ENCODE measurements at regions not wholly inside any gene's neighbourhood (a gene's known extent, or its start where the extent isn't known, plus 50 kb on each side); places are given as distances from the start of the nearest gene placed in this dataset.
"Not testable (repeated sequence)": the region's sequence is repeated elsewhere in the genome, so short reads cannot be mapped to it uniquely, and the experiment has no call there.

DNA sequence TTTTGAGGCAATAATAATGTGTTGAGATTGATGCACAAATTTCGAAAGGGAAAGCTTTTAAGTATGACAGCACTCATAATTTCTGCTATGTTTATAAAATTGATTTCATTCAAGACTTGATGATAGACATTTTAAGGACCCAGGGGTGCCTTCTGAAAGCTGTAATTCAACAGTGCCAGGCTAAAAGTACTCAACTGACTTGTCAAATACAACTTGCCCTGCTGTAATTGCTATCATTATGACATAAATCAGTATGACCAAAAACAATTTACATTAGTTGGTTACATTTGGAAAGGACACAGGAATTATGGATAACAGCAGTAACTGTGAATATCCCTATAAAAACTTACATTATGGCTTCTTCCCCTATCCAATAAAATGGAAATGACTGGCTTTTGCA lies 178.9 kb downstream of the MMUT start:
- H3K27ac ChIP-seq, result no peak overlapping the region
- TF ChIP-seq, protein P1, sequence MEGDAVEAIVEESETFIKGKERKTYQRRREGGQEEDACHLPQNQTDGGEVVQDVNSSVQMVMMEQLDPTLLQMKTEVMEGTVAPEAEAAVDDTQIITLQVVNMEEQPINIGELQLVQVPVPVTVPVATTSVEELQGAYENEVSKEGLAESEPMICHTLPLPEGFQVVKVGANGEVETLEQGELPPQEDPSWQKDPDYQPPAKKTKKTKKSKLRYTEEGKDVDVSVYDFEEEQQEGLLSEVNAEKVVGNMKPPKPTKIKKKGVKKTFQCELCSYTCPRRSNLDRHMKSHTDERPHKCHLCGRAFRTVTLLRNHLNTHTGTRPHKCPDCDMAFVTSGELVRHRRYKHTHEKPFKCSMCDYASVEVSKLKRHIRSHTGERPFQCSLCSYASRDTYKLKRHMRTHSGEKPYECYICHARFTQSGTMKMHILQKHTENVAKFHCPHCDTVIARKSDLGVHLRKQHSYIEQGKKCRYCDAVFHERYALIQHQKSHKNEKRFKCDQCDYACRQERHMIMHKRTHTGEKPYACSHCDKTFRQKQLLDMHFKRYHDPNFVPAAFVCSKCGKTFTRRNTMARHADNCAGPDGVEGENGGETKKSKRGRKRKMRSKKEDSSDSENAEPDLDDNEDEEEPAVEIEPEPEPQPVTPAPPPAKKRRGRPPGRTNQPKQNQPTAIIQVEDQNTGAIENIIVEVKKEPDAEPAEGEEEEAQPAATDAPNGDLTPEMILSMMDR (conservative IDR thresholded peaks at IDR 0.05), result no peak
- TF ChIP-seq ZFX (IDR thresholded peaks at IDR 0.05), result no peak

DNA sequence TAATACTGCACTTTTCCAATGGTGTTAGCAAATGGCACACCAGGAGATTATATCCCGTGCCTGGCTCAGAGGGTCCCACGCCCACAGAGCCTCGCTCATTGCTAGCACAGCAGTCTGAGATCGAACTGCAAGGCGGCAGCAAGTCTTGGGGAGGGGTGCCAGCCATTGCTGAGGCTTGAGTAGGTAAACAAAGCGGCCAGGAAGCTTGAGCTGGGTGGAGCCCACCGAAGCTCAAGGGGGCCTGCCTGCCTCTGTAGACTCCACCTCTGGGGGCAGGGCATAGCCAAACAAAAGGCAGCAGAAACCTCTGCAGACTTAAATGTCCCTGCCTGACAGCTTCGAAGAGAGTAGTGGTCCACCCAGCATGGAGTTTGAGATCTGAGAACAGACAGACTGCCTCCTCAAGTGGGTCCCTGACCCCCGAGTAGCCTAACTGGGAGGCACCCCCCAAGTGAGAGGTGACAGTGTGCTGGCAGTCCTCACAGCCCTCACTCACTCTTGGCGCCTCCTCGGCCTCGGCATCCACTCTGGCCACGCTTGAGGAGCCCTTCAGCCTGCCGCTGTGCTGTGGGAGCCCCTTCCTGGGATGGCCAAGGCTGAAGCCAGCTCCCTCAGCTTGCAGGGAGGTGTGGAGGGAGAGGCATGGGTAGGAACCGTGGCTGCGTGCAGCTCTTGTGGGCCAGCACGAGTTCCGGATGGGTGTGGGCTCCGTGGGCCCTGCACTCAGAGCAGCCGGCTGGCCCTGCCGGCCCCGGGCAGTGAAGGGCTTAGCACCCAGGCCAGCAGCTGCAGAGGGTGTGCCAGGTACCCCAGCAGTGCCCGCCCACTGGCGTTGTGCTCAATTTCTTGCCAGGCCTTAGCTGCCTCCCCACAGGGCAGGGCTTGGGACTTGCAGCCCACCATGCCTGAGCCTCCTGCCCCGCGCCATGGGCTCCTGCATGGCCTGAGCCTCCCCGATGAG lies 188.0 kb downstream of the MMUT start:
- not testable (repeated sequence) for H3K27ac ChIP-seq

DNA sequence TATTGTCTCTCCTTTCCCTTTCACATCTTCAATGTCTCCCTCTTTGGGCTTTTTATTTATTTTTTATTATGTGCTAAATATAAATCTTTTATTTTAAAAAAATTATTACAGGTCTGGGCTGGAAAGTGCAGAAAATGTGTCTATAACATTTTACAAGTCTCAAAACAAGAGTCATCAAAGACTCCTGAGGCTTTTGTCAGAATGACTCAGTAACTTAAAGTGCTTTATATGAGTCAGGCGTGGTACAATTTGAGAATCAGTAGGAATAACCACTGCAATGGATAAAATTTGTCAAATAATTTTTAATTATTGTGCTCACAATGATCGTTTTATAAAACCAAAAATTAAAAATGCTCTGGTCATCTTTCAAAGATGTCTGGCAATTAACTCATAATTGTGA lies 193.9 kb downstream of the MMUT start:
- H3K27ac ChIP-seq, result no peak overlapping the region
- no peak for TF ChIP-seq ZFX (IDR thresholded peaks at IDR 0.05)
- TF ChIP-seq, protein P1 (conservative IDR thresholded peaks at IDR 0.05), result no peak

DNA sequence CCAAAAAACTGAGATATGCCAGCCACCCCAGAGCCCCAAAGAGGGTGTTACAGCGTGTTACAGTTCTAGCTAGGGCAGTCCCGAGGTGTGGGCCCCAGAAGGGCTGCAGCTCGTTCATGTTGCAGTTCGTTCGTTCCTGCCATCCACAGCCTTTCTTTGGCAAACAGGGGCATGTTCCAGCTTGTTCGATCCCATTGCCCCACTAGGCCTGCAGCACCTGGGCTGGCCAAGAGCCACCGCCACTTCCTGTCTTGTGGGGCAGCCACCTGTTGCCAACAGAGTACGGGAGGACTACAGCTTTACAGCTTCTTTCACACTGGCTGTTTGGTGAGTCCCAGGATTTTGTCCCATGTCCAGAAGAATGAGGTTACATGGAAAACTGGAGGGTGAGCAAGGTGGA lies 198.1 kb downstream of the MMUT start:
- H3K27ac ChIP-seq, result no peak overlapping the region; the same call in 1 of the 2 replicates
- no peak for TF ChIP-seq ZFX (IDR thresholded peaks at IDR 0.05)
- TF ChIP-seq, protein P1 (conservative IDR thresholded peaks at IDR 0.05), result no peak

DNA sequence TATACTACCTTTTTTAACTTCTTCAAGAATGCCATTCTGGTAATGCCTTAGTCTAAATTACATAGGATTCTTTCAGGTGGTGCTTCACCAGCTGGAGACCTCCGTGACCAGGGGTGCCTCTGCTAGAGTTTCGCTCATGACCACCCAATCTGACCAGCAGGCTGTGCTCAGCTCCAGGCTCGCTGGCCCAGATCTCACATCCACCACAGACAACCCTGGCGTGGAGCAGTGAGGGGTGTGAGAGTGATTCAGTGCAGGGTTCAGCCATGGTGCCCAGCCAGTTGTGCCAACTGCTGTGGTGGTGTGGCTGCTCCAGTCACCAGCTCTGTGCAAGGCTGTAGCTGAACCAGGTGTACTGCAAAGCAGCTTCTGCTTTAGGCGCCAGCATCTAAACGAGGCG lies 198.6 kb downstream of the MMUT start:
- H3K27ac ChIP-seq, result no peak overlapping the region; the same call in 1 of the 2 replicates
- TF ChIP-seq ZFX (IDR thresholded peaks at IDR 0.05), result no peak
- TF ChIP-seq, protein P1 (conservative IDR thresholded peaks at IDR 0.05), result no peak

DNA sequence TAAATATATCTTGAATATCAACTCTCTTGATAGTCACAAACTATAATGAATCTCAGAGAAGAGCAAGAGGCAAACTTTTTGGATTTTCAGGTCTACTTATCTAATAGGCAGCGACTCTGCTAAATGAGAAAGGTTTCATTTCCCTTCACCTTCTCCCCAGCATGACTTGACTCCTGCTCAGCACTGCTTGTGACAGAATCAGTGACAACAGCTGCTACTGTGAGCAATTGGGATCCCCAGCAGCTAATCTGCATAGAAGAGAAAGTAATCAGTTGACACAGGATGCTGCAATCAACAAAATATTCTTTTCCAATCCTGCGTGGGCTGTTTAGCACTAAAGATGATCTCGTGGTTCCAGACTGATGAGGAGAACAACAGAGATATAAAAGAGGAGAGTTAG lies 205.5 kb downstream of the MMUT start:
- no peak overlapping the region for H3K27ac ChIP-seq
- TF ChIP-seq, protein P1 (conservative IDR thresholded peaks at IDR 0.05), result no peak
- TF ChIP-seq ZFX (IDR thresholded peaks at IDR 0.05), result no peak

DNA sequence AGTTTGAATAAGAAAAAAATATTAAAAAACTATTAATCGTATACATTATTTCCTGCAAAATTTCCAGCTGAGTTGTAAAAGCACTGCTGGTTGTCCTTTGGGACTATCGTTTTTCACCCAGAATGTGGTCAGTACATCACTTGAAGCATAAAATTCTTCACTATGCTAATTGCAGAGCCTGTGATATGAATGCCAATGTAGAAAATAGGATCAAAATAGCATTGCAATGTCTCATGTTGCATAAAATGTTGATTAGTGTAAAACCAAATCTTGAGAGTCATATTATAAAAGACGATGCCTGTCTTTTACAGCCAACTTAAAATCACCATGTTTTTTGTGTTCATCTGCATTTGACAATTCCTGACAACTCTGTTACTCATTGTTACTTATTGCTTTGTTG lies 207.7 kb downstream of the MMUT start:
- no peak overlapping the region for H3K27ac ChIP-seq
- TF ChIP-seq, protein P1 (conservative IDR thresholded peaks at IDR 0.05), result no peak
- no peak for TF ChIP-seq ZFX (IDR thresholded peaks at IDR 0.05)

DNA sequence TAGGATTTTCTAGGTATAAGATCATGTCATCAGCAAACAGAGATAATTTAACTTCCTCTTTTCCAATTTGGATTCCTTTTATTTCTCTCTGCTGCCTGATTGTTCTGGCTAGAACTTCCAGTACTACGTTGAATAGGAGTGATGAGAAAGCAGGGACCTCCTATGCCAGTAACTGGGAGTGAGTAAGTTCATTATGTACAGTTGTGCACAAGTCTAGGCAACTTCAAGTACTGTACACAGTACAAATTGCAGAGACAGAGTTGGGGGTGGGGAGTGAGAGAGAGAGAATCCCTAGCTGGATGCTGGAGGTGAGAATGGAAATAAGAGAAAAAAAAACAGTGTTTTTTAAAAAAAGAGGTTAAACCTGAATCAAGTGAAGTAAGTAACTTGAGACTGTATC lies 210.2 kb downstream of the MMUT start:
- H3K27ac ChIP-seq, result no peak overlapping the region
- TF ChIP-seq ZFX (IDR thresholded peaks at IDR 0.05), result no peak
- TF ChIP-seq, protein P1 (conservative IDR thresholded peaks at IDR 0.05), result no peak

Measured in C4-2B (cell line).